ENCODE measurements at regions not wholly inside any gene's neighbourhood (a gene's known extent, or its start where the extent isn't known, plus 50 kb on each side); places are given as distances from the start of the nearest gene placed in this dataset.

DNA sequence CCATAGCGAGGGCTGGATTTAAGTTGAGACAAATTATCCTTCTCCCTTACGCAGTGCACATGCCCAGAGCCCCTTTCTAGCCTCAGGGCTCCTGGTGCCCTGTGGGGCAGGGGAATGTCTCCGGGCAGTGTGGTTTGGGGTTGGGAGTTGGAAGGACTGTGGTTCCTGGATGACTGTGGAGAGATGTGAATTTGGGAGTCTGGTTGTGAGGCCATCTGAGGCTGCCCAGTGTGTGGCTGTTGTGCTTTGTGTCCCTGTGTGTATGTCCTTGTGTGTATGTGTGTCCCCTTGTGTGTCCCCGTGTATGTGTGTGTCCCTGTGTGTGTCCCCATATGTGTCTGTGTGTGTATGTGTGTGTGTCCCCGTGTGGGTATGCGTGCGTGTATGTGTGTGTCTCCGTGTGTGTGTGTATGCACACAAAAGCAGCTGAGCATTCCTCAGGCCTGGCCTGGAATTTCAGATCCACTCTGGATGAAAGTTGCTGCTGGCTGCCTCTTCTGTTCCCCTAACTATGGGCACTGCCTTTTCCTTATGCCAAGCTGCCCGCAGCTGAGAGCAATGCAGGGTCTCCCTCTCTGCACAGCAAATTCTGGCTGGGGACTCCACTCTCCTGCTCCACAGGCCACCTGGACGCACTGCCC is 65.4 kb downstream of the UBIAD1 start:
- Mint-ChIP-seq H3K36me3 (no peaks in the 10 kb centered on the region), H3K9me3 (ENCODE audit: low read depth) (no peaks in the 10 kb centered on the region), H3K4me3 (no peak overlapping the region), H3K27ac (no peak overlapping the region), H3K27me3 (peaks cover 6% of the 10 kb centered on the region), H3K4me1 (ENCODE audit: low read depth) (peaks cover 12% of the 10 kb centered on the region)

DNA sequence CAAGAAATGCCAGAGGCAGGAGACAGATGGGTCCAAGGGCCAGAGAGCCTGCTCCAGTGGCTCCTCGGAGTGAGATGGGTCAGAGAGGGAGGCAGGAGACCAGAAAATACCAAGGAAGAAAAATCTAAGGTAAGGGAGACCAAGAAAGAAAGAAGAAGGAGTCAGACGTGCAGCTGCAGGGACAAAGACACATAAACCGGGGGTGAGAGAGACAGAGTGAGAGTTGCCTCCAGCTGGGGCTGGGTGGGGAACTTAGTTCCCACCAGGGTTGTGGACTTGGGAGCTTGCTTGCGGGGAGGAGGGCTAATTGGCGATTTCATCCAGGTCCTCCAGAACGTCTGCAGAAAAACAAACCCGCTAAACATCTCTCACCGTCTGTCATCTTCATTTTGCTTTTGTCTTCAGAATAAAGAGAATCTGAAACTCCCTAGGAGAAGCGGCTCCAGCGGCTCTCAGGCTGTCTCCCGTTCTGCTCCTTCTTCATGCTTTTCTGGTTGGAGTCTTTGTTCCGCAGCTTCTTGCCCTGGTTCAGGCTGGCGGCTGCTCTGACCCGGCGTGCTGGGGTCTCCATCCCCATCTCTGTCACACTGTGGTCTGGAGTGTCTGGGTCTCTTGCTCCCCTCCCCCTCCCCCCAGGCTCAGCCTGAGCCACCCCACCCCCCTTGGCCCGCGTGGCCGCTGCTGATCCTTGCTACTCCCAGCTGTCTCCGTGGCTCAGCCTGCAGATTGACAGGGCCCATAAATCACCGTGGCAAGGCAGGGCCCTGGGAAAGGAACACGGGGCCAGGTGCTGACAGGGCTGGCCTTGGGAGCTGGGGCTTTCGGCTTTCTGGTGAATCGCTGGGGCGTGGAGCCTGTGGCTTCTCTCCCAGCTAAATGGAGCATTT is 66.6 kb downstream of the UBIAD1 start:
- Mint-ChIP-seq H3K4me3 (no peak overlapping the region), H3K27ac (no peak overlapping the region), H3K9me3 (ENCODE audit: low read depth) (no peaks in the 10 kb centered on the region)

DNA sequence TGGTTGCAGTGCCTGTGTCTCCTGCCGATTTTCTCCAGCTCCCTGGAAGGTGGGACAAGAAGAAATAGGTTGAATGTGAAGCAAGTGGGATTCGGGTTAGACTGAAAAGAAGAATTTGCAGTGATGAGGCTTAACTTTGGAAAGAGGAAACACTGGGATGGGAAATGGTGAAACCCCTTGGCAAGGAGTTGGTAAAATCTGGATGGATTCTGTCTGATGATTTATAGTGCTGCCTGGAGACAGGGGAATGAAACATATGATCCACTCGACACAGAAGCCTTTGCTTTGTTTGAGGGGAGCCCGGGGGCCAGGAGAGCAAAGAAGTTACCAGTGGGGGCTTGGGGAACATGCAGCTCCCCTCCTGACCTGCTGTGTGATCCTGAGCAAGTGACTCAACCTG is 67.2 kb downstream of the UBIAD1 start:
- H3K27me3 Mint-ChIP-seq, result peaks cover 6% of the 10 kb centered on the region
- no peak overlapping the region for H3K4me3 Mint-ChIP-seq
- no peaks in the 10 kb centered on the region for H3K9me3 Mint-ChIP-seq (ENCODE audit: low read depth)
- H3K36me3 Mint-ChIP-seq, result no peaks in the 10 kb centered on the region
- H3K4me1 Mint-ChIP-seq (ENCODE audit: low read depth), result peaks cover 12% of the 10 kb centered on the region
- H3K27ac Mint-ChIP-seq, result no peak overlapping the region

More for the DNA sequence above, 66.6 kb downstream of the UBIAD1 start:
- peaks cover 6% of the 10 kb centered on the region for H3K27me3 Mint-ChIP-seq
- H3K36me3 Mint-ChIP-seq, result no peaks in the 10 kb centered on the region
- H3K4me1 Mint-ChIP-seq (ENCODE audit: low read depth), result peaks cover 12% of the 10 kb centered on the region

DNA sequence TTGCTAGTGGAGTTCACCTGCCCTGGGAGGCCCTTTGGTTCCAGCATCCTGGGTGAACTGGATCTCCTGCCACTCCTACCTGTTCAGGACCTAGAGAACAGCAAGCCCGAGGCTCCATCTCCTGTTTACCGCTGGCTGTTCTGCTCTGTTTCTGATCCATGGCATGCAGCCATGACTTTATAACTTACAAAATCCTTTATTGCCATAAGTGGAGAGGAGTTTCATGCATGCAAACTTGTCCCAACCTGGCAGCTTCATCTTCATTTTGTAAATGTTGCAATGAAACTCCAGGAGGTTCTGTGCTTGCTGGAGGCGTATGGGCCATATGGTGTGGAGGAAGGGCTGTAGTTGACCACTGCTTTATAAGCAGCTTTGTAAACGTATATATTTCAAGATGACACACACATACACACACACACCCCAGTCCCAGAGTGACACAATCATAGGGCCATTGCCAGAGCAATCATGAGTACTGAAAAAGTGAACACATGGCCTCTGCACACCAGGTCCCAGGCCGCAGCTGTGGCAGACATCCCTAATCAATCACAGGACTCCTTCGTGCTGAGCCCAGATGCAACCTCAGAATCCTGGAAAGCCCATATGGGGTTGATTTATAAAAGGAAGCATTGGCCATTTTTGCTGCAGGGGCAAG is 69.0 kb downstream of the UBIAD1 start:
- H3K36me3 Mint-ChIP-seq, result no peaks in the 10 kb centered on the region
- H3K27ac Mint-ChIP-seq, result no peak overlapping the region
- H3K4me3 Mint-ChIP-seq, result no peak overlapping the region
- no peaks in the 10 kb centered on the region for H3K9me3 Mint-ChIP-seq (ENCODE audit: low read depth)
- H3K4me1 Mint-ChIP-seq (ENCODE audit: low read depth), result peaks cover 12% of the 10 kb centered on the region
- H3K27me3 Mint-ChIP-seq, result peaks cover 6% of the 10 kb centered on the region

DNA sequence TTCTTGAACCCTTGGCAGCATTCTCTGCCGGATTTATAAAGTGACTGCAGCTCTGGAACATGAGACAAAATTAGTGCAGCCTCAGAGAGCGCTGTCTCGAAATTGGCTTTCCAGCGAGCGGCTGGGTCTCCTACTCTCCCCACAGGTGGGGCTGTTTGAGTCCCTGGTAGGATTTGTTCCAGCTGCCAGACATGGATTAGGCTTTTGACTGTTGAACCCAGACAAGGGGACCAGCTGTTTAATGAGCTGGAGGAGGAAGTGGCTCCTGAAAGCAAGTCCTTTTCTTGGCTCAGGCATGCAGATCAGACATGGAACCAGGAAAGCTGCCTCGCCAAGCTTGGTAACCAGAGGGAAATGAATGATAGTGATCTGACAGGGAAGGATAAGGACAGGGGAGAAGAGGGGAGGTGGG is 69.6 kb downstream of the UBIAD1 start:
- Mint-ChIP-seq H3K4me3 (no peak overlapping the region), H3K27ac (no peak overlapping the region), H3K36me3 (no peaks in the 10 kb centered on the region), H3K4me1 (ENCODE audit: low read depth) (peaks cover 10% of the 10 kb centered on the region), H3K9me3 (ENCODE audit: low read depth) (no peaks in the 10 kb centered on the region), H3K27me3 (peaks cover 6% of the 10 kb centered on the region)

DNA sequence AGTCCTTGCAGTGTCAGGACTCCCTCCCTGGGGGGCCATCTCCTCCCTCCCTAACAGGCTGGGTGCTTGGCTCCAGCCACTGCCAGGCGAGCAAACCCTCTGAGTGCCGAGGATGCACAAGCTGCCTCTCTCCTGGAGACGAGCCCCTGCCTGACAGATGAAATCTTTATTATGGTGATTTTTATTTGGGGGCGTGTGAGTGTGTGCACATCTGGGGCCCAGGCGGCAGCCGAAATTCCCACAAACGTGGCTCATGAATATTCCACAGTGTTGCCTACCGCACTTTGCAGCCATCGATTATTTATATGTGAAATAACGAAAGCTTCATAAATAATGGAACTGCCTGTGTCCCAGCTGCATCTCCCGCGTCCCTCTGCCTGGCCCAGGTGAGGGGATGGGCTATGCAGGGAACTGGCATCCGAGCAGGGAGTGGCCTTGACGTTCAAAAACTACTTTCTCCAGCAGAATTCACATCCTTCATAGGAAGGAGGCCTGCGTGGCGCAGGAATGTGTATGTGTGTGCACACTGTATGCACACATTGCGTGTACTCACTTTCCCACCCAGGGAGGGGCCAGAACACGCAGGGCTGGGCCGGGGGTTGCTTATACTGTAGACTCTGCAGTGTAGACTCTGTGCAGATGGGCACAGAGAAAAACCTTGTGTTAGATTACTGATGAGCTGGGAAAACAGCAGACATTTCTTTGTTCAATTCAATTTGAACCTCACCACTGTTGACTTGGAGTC is 73.1 kb downstream of the UBIAD1 start:
- no peak overlapping the region for H3K27ac Mint-ChIP-seq
- H3K4me3 Mint-ChIP-seq, result no peak overlapping the region
- peaks cover 4% of the 10 kb centered on the region for H3K36me3 Mint-ChIP-seq
- H3K9me3 Mint-ChIP-seq (ENCODE audit: low read depth), result no peaks in the 10 kb centered on the region
- H3K4me1 Mint-ChIP-seq (ENCODE audit: low read depth), result peaks cover 3% of the 10 kb centered on the region
- peaks cover 3% of the 10 kb centered on the region for H3K27me3 Mint-ChIP-seq

DNA sequence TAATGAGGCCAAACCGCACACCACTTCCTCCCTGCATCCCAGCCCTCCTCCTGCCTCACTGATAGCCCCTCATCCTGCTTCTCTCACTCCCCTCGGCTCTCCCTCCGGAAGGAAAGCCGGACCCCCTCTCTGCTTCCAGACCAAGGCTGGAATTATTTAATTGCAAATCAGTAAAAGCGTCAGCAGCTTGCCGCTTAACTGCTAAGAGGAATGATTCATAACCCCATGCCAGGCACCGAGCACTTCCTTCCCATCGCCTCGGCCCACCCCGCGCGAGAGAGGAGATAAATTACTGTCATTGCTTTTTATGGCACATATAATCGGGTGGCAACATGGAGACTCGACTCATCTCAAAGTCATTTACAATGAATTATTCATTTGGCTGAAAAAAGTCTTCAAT is 77.3 kb downstream of the UBIAD1 start:
- Mint-ChIP-seq H3K27me3 (peaks cover 3% of the 10 kb centered on the region), H3K4me1 (ENCODE audit: low read depth) (peaks cover 23% of the 10 kb centered on the region), H3K4me3 (no peak overlapping the region)

DNA sequence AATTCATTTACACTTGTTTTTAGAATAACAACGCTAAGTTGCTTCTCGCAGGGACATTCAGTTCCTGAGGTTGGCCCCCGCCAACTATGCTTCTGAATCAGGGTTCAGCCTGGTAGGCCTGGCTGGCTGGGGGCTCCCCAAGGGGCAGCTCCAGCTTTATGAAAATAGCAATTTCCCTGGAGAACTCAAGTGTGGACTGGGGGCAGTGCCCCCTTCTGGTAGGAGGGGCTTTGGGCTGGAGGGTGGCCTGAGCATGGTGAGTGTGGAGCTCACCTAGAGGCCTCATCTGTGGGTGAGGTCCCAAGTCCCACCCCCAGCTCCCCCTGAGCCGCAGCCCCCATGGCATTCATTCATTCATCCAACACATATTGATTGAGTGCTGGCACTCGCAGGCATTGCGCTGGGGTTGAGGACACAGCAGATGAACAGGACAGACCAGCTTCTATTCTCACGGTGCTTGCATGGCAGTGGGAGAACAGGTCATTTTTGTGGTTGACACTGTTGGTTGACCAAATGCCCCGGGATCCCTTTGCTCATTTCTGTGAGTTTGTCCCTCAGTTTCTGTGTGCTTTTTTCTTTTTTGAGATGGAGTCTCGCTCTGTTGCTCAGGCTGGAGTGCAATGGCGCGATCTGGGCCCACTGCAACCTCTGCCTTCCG is 79.2 kb downstream of the UBIAD1 start:
- Mint-ChIP-seq H3K27me3 (peaks cover 3% of the 10 kb centered on the region), H3K4me3 (no peak overlapping the region), H3K9me3 (ENCODE audit: low read depth) (no peaks in the 10 kb centered on the region), H3K36me3 (peaks cover 4% of the 10 kb centered on the region), H3K27ac (no peak overlapping the region), H3K4me1 (ENCODE audit: low read depth) (peaks cover 27% of the 10 kb centered on the region)

More for the DNA sequence above, 77.3 kb downstream of the UBIAD1 start:
- Mint-ChIP-seq H3K9me3 (ENCODE audit: low read depth) (no peaks in the 10 kb centered on the region), H3K27ac (no peak overlapping the region), H3K36me3 (peaks cover 4% of the 10 kb centered on the region)

DNA sequence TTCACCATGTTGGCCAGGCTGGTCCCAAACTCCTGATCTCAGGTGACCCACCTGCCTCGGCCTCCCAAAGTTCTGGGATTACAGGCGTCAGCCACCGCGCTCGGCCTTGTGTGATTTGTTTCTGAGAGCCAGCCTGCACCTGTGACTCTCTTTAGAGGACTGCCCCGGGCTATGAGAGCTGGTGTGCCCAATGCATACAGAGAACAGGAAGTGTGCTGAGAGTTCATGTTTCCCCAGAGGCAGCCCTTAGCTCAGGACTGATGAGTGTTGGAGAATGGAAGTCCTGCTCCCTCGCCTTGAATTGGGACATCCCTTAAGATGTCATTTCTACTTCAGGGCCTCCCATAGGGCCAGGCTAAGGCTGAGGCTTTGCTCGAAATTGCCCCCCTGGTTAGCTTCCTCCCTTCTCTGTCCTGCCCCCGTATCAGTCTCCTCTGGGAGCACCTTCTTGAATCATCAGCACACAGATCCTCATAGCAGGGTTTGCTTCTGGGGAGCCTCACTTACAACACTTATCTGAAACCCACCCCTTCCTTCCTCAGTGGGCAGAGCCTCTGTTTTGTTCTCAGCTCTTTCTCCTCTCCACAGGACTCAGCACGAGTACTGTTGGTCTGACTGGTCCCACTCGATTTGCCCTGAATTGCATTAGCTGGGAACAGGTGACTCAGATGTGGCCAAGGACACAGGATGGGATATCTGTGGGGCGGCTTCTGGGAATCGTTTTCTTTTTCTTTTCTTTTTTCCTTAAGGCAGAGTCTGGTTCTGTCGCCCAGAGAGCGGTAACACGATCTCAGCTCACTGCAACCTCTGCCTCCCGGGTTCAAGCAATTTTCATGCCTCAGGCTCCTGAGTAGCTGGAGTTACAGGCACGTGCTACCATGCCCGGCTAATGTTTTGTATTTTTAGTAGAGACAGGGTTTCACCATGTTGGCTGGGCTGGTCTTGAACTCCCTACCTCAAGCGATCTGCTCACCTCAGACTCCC is 80.1 kb downstream of the UBIAD1 start:
- H3K4me3 Mint-ChIP-seq, result peak overlapping the region; percentile 51
- H3K9me3 Mint-ChIP-seq (ENCODE audit: low read depth), result no peaks in the 10 kb centered on the region
- peaks cover 4% of the 10 kb centered on the region for H3K36me3 Mint-ChIP-seq
- peaks cover 27% of the 10 kb centered on the region for H3K4me1 Mint-ChIP-seq (ENCODE audit: low read depth)
- peaks cover 5% of the 10 kb centered on the region for H3K27me3 Mint-ChIP-seq
- H3K27ac Mint-ChIP-seq, result peak overlapping the region; percentile 50

DNA sequence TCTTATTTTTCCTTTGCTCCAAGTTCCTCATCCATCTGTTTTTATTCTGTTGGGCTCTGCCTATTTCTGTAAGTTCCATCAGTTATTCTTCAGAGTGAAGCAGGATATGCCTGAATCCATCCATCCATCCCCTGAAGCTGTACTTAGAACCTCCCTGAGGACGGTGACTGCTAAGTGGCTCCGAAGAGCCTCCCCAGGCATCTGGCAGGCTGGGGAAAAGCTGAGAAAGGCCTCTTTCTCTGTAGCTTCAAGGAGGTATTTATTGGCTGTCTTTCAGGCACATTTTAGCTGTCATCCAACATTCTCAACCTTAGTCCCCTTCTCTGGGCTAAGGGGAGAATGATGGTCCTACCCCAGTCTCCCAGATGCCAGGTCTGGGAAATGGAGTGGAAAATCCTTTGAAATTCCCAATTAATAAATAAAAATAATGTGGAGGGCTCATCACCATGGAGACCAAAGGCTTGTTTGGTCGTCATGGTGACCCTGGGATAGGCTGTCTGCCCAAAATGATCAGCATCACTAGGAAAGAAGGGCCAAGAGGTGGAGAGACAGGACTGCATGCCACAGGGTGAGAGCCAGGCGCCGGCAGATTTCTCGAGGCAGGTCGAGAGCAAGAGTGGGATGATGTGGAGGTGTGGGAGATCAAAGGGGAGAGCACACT is 82.0 kb downstream of the UBIAD1 start:
- H3K4me1 Mint-ChIP-seq (ENCODE audit: low read depth), result peaks cover 27% of the 10 kb centered on the region
- H3K27ac Mint-ChIP-seq, result no peak overlapping the region
- no peaks in the 10 kb centered on the region for H3K36me3 Mint-ChIP-seq
- no peak overlapping the region for H3K4me3 Mint-ChIP-seq
- no peaks in the 10 kb centered on the region for H3K9me3 Mint-ChIP-seq (ENCODE audit: low read depth)
- H3K27me3 Mint-ChIP-seq, result peaks cover 4% of the 10 kb centered on the region

DNA sequence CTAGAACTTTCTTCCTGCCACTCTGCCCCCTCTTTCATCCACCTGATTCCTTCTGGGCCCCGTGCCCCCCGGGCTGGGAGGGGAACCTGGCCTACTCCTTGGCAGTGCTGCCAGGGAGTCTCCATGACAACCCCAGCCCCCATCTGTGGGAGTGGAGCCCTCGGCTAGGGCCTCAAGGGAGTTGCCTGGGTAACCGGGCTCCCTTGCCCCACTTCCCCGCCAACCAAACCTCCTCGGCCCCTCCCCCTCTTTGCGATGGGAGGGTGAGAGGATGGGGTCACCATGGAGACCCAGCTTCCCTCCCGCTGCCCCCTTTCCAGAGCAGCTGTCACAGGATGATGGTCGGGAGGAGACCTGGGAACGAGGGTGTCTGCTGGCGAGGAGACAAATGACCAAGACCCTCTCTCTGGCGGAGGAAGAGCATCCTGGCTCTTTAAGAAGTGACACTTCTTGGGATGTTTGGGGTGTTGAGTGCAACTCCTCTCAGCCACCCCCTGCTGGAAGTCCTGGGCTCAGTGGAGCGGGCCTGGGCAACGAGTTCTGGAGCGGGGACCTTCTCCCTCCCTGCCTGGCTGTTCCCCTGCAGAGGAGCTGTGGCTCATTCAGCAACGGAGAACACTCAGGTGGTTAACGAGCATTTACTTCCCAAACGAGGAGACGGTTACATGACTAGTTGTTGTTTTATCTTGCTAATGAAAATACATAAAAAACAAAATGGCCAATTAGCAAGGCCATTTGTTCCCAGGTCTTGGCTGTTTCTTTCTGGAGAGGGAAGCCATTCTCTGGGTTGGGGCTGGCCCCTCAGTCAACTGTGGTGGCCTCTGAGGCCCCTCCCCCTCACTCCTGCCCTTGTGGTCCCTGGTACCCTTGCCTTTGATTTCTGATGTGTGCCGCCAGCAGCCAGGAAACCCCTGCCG is 82.8 kb downstream of the UBIAD1 start:
- no peaks in the 10 kb centered on the region for H3K36me3 Mint-ChIP-seq
- no peak overlapping the region for H3K27ac Mint-ChIP-seq
- peaks cover 4% of the 10 kb centered on the region for H3K27me3 Mint-ChIP-seq
- H3K4me1 Mint-ChIP-seq (ENCODE audit: low read depth), result peaks cover 24% of the 10 kb centered on the region
- H3K9me3 Mint-ChIP-seq (ENCODE audit: low read depth), result no peaks in the 10 kb centered on the region
- H3K4me3 Mint-ChIP-seq, result no peak overlapping the region

DNA sequence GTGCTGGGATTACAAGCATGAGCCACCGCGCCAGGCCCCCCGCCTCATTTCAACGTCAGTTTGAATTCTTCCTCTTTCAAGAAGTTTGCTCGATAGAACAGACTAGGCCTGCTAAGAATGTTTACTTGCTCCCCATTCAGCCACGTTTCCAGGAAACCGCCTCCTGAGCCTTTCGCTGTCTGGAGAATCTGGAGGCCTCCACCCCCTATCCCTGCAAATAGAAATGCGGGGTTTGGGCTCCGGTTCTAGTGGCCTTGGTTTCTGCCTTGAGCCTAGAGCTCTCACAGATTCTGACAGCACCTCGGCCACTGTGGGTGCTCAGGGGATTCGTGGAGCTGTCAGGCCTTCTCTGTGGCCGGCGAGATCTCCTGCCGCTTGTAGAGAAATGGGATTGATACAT is 84.3 kb downstream of the UBIAD1 start:
- Mint-ChIP-seq H3K36me3 (no peaks in the 10 kb centered on the region), H3K4me1 (ENCODE audit: low read depth) (peaks cover 18% of the 10 kb centered on the region), H3K4me3 (no peak overlapping the region), H3K27ac (no peak overlapping the region), H3K9me3 (ENCODE audit: low read depth) (no peaks in the 10 kb centered on the region), H3K27me3 (peaks cover 4% of the 10 kb centered on the region)

All from activated naive CD8-positive, alpha-beta T cell (primary cell).